HUES6 (cell line): ENCODE measurements at regions not wholly inside any gene's neighbourhood (a gene's known extent, or its start where the extent isn't known, plus 50 kb on each side); places are given as distances from the start of the nearest gene placed in this dataset.
"Not testable (repeated sequence)": the region's sequence is repeated elsewhere in the genome, so short reads cannot be mapped to it uniquely, and the experiment has no call there.

ENCODE experiments used
- H3K27ac ChIP-seq: 2 replicates; pipeline ENCODE4 v1.7.0; 2013; ENCODE audit warnings: low read depth, mild to moderate bottlenecking, low read length, inconsistent platforms
- H3K27me3 ChIP-seq: 2 replicates; pipeline ENCODE4 v1.6.1; 2013; ENCODE audit warnings: low read length; ENCODE audit not compliant: control insufficient read depth, insufficient read depth
- H3K36me3 ChIP-seq: 2 replicates; pipeline ENCODE4 v1.6.1; 2013; ENCODE audit warnings: low read length; ENCODE audit not compliant: control insufficient read depth, insufficient read depth
- H3K4me1 ChIP-seq: 2 replicates; pipeline ENCODE4 v1.6.1; 2013; ENCODE audit warnings: low read length; ENCODE audit not compliant: control insufficient read depth, insufficient read depth
- H3K4me3 ChIP-seq: 2 replicates; pipeline ENCODE4 v1.5.1; 2013; ENCODE audit warnings: low read depth, low read length
- H3K9ac ChIP-seq: one replicate; pipeline ENCODE4 v1.6.1; 2013; ENCODE audit warnings: mild to moderate bottlenecking, low read length
- H3K9me3 ChIP-seq: 2 replicates; pipeline ENCODE4 v1.6.1; 2013; ENCODE audit warnings: low read depth, low read length; ENCODE audit not compliant: control insufficient read depth, insufficient read depth

DNA sequence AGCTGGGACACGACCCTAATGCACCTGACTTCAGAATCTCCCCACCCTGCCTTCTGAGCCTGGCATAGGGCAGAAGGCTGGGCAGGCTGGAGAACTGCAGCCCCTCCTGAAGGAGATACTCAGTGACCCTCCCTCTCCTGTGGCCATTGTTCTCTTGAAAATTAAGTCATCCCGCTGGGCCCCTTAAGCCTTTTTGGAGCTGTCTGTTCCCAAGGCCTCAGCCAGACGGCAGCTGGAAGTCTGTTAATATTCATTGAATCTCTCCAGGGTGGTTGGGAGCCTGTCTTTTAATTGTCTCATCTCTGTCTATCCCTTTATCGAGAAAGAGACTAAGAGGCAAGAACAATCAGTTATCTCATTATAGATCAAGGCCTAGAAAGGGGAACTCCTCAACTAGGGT is 118.1 kb upstream of the PCBD1 start:
- no peaks in the 10 kb centered on the region for H3K36me3 ChIP-seq
- no peak overlapping the region for H3K4me3 ChIP-seq
- H3K4me1 ChIP-seq = peaks cover 14% of the 10 kb centered on the region; the same call in 1 of the 2 replicates
- no peaks in the 10 kb centered on the region for H3K27me3 ChIP-seq
- H3K9me3 ChIP-seq = no peaks in the 10 kb centered on the region
- H3K9ac ChIP-seq = no peak overlapping the region
- H3K27ac ChIP-seq = no peak overlapping the region

DNA sequence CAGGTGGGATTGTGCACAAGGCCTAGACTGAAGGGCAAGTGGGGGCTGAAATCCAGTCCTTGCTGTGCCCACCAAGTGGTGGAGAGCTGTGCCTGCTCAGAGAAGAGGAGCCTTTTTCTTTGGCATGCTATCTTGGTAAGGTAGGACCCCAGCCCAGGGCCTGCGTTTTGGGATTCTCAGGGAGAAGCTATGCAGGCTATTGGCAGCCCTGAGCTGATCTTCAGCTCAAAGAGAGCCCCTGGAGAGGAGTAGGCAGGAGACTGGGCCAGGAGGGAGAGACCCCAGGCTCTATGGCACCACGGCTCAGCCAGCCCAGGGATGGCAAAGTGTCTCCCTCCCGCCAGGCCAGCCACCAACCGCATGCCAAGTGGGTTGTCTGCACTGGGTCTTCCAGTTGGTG is 119.2 kb upstream of the PCBD1 start:
- no peak overlapping the region for H3K9ac ChIP-seq

DNA sequence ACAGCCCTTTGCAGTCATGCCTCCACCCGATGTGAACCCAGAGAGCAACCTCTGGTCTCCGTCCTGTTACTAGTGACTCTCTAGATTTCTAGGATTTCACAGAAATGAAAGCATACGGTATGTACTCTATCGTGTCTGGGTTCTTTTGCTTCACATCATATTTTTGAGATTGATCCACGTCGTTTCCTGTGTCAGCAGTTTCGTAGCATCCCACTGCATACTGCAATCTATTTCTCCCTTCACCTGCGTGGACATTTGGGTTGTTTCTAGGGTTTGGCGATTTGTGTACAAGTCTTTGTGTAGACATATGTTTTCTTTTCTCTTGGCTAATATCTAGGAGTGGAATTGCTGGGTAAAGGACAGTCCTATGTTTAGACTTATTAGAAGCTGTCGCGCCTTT is 119.8 kb upstream of the PCBD1 start:
- H3K4me3 ChIP-seq = no peak overlapping the region
- peaks cover 14% of the 10 kb centered on the region; the same call in 1 of the 2 replicates for H3K4me1 ChIP-seq
- H3K27ac ChIP-seq = no peak overlapping the region
- no peaks in the 10 kb centered on the region for H3K27me3 ChIP-seq
- no peak overlapping the region for H3K9ac ChIP-seq
- no peaks in the 10 kb centered on the region for H3K36me3 ChIP-seq
- no peaks in the 10 kb centered on the region for H3K9me3 ChIP-seq

More for the DNA sequence above, 119.2 kb upstream of the PCBD1 start:
- no peaks in the 10 kb centered on the region for H3K9me3 ChIP-seq
- no peak overlapping the region for H3K27ac ChIP-seq
- no peaks in the 10 kb centered on the region for H3K36me3 ChIP-seq
- H3K4me1 ChIP-seq = peaks cover 14% of the 10 kb centered on the region; the same call in 1 of the 2 replicates
- no peaks in the 10 kb centered on the region for H3K27me3 ChIP-seq
- no peak overlapping the region for H3K4me3 ChIP-seq

DNA sequence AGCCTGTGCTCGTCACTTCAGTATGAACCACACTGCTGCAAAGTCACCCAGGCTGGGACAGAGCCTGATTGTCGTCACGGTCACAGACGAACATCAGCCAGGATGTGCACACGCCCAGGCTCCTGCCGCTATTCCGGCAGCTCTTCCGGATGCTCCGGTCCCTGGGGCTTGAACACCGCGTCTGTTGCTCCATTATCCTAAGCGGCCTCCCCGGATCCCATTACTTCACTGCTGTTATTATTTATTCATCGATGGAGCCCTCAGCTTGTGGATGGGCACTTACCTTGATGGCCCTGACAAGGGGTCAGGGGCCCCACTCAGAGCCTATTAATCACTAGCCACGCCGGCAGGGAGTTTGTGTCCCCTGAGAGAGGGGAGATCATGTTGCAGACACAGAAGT is 120.8 kb upstream of the PCBD1 start:
- Histone ChIP-seq H3K4me3 (no peak overlapping the region), H3K9me3 (no peaks in the 10 kb centered on the region), H3K27me3 (no peaks in the 10 kb centered on the region), H3K27ac (no peak overlapping the region), H3K36me3 (no peaks in the 10 kb centered on the region), H3K9ac (no peak overlapping the region), H3K4me1 (peaks cover 14% of the 10 kb centered on the region; the same call in 1 of the 2 replicates)

DNA sequence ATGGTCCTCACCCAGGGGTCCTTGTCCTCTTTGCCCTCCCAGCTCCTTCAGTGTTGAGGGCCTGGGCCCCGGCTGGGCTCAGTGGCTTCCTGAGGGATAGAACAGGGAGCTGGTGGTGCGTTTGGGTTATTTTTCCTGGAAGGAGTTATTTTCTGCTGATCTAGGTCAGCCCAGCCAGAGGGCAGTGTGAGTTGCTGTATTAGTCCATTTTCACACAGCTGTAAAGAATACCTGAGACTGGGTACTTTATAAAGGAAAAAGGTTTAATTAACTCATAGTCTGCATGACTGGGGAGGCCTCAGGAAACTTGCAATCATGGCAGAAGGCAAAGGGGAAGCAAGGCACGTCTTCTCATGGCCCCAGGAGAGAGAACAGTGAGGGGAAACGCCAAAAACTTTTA is 122.4 kb upstream of the PCBD1 start:
- Histone ChIP-seq H3K27me3 (no peaks in the 10 kb centered on the region), H3K9me3 (no peaks in the 10 kb centered on the region), H3K4me3 (no peak overlapping the region), H3K27ac (no peak overlapping the region), H3K36me3 (no peaks in the 10 kb centered on the region), H3K9ac (no peak overlapping the region), H3K4me1 (peaks cover 12% of the 10 kb centered on the region; the same call in 1 of the 2 replicates)

DNA sequence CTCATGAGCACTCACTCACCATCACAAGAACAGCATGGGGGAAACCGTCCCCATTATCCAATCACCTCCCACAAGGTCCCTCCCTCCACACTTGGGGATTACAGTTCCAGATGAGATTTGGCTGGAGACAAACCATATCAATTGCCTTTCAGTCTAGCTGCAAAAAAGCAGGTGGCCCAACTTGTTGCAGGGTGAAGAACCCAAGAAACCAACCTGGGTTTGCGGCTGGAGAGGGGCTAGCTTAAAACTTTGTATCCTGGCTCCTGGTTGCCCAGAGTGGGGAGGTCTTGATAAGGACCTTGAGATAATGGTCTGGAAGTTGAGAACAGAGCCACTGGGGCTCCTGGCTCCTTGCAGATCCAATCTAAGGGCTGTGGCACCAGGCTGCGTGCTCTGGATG is 122.8 kb upstream of the PCBD1 start:
- H3K4me3 ChIP-seq = no peak overlapping the region
- H3K9me3 ChIP-seq = no peaks in the 10 kb centered on the region
- H3K36me3 ChIP-seq = no peaks in the 10 kb centered on the region
- no peak overlapping the region for H3K27ac ChIP-seq
- H3K27me3 ChIP-seq = no peaks in the 10 kb centered on the region
- no peak overlapping the region for H3K9ac ChIP-seq
- peaks cover 9% of the 10 kb centered on the region; the same call in 1 of the 2 replicates for H3K4me1 ChIP-seq

DNA sequence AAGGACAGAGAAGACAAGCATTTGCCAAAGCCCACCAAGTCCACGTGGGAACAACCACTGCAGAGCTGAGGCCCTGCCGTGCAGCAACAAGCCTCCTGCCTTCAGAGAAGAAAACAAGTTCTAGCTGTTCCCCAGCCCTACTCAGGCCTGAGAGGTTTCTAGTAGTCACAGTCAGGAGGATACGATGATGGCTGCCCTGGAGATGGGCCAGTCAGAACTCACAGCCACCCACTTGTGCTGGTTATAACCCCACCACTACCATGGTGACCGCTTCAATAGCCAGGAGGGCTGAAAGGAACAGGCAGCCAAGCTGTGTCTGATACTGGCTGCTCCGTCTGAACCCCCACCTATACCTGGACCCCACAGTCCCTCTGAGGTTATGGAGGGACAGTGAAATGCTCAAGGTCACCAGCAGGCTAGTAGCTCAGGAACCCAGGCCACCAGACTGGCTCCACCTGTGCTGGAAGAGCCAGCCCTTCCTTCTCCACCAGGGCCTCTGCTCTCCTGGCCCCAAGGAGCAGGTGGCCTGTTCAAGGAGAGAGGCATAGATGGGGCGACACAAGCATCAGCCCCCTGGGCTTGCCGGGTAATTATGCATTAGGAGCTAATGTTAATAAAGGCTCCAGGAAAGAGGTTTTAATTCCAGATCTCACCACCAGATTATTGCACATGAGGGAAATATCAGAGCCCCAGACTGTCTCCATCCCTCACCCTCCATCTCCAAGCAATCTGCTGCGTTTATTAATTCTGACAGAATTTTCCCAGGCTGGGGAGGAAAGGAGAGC is 125.8 kb upstream of the PCBD1 start:
- Histone ChIP-seq H3K4me3 (no peak overlapping the region), H3K9ac (no peak overlapping the region), H3K9me3 (no peaks in the 10 kb centered on the region), H3K27ac (no peak overlapping the region), H3K27me3 (no peaks in the 10 kb centered on the region), H3K4me1 (no peaks in the 10 kb centered on the region), H3K36me3 (no peaks in the 10 kb centered on the region)

DNA sequence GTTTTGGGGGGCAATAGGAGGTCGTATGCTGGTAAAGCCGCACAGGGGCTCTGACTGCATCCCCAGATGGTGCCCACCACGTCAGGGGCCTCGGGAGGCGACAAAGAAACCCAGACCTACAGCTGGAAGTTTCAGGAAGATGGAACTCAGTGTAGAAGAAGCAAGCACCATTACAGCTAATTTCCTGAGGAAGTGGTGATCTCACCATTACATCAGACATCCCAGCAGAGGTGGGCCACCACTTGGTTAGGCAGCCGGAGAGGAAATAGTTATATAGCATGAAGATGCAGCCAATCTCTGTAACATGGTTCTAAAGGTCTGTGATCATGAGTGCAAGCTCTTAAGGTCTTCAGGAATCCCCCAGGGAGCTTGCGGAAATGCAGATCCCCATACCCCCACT is 127.3 kb upstream of the PCBD1 start:
- no peak overlapping the region for H3K27ac ChIP-seq
- H3K36me3 ChIP-seq = no peaks in the 10 kb centered on the region
- no peaks in the 10 kb centered on the region for H3K27me3 ChIP-seq
- no peaks in the 10 kb centered on the region for H3K4me1 ChIP-seq
- H3K4me3 ChIP-seq = no peak overlapping the region
- no peaks in the 10 kb centered on the region for H3K9me3 ChIP-seq
- no peak overlapping the region for H3K9ac ChIP-seq

DNA sequence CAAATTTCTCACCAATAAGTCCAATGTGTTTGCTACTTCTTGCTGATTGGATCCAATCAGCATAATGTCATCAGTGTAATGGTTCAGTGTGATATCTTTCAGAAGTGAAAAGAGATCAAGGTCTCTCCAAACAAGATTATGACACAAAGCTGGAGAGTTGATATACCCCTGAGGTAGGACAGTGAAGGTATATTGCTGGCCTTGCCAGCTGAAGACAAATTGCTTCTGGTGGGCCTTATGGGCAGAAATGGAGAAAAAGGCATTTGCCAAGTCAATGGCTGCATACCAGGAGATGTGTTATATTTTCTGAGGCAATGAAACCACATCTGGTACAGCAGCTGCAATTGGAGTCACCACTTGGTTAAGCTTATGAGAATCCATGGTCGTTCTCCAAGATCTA is 131.7 kb upstream of the PCBD1 start:
- not testable (repeated sequence) for H3K27me3 ChIP-seq, H3K36me3 ChIP-seq, H3K27ac ChIP-seq, H3K4me1 ChIP-seq, H3K4me3 ChIP-seq, H3K9me3 ChIP-seq, H3K9ac ChIP-seq

DNA sequence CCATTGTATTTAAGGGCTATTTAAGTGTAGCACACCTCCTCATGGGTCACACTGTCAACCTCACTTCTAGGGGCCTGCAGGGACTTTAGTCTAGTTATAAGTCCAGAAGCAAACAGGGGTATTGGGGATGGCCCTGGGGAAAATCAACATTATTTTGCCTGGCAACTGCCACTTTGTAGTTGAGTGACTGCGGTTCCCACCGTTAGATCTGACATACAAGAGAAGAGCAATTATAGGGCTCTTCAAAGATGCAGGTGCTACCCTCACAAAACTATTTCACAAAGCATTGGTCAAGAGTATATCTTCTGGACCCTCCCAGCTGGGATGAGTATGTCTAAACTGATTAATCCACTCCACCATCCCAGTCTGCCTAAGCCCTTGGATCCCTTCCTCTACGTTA is 133.0 kb upstream of the PCBD1 start:
- no peaks in the 10 kb centered on the region for H3K9me3 ChIP-seq

DNA sequence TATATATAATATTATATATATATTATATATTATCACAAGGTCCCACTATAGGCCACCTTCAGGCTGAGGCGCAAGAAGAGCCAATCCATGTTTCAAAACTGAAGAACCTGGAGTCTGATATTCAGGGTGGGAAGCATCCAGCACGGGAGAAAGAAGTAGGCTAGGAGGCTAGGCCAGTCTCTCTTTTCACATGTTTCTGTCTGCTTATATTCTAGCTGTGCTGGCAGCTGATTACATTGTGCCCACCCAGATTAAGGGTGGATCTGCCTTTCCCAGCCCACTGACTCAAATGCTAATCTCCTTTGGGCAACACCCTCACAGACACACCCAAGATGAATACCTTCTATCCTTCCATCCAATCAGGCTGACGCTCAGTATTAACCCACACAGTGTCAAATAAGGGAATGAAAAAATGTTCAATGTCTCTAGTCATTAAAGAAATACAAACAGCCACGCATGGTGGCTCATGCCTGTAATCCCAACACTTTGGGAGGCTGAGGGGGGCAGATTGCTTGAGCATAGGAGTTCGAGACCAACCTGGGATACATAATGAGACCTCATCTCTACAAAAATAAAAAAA is 135.4 kb upstream of the PCBD1 start:
- no peak overlapping the region for H3K9ac ChIP-seq
- no peaks in the 10 kb centered on the region for H3K27me3 ChIP-seq
- no peak overlapping the region for H3K4me3 ChIP-seq
- H3K9me3 ChIP-seq = no peaks in the 10 kb centered on the region
- H3K36me3 ChIP-seq = no peaks in the 10 kb centered on the region
- H3K4me1 ChIP-seq = no peaks in the 10 kb centered on the region
- H3K27ac ChIP-seq = no peak overlapping the region

More for the DNA sequence above, 133.0 kb upstream of the PCBD1 start:
- no peak overlapping the region for H3K27ac ChIP-seq
- no peaks in the 10 kb centered on the region for H3K27me3 ChIP-seq
- H3K4me1 ChIP-seq = no peaks in the 10 kb centered on the region
- H3K36me3 ChIP-seq = no peaks in the 10 kb centered on the region
- no peak overlapping the region for H3K9ac ChIP-seq
- no peak overlapping the region for H3K4me3 ChIP-seq
